ENCODE measurements at regions not wholly inside any gene's neighbourhood (a gene's known extent, or its start where the extent isn't known, plus 50 kb on each side); places are given as distances from the start of the nearest gene placed in this dataset.

DNA sequence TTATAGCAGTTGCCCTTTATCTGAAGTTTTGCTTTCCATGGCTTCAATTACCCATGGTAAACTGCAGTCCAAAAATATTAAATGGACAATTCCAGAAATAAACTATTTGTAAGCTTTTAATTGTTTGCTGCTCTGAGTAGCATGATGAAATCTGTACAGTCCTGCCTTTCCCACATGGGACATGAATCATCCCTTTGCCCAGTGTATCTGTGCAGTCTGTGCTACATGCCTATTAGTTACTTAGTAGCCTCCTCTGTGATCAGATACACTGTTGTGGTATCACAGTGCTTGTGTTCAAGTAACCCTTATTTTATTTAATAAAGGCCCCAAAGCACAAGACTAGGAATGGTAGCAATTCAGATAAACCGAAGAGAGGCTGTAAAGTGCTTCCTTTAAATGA lies 810.6 kb upstream of the PIK3C3 start:
- intact Hi-C loops (cut with micrococcal nuclease), result no loop called here
- WGBS (ENCODE audit: insufficient coverage), result no CpG with 5 or more reads among the region's 1 CpG

DNA sequence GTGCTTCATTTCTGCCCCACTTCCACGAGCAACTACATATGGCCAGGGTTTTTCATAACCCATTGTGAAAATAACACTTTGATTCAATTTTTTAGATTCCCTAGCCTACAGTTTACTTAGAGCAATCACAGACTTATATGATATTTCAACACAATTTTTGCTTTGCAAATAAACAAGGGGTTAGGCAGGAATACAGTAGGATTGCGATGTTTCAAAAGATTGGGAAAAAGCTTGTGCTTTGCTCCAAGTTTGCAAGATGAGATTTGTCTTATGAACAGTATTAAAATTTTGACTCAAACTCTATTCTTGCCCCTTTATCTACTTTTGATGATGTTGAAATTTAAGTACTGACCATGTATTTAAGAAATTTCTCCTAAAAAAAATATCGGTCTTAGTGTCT lies 814.5 kb upstream of the PIK3C3 start:
- H3K36me3 Mint-ChIP-seq, result no peaks in the 10 kb centered on the region
- DNase-seq (no peak), ATAC-seq (no peak)
- Histone ChIP-seq H3K4me3 (ENCODE audit: low read length) (no peak overlapping the region), H3K27me3 (ENCODE audit: control insufficient read depth, insufficient read depth, low read length) (no peaks in the 10 kb centered on the region), H3K4me1 (ENCODE audit: control insufficient read depth, insufficient read depth, low read length) (no peaks in the 10 kb centered on the region), H3K9me3 (ENCODE audit: control insufficient read depth, insufficient read depth, low read length) (no peaks in the 10 kb centered on the region), H3K27ac (ENCODE audit: low read length) (no peak overlapping the region), H3K36me3 (ENCODE audit: control insufficient read depth, insufficient read depth, low read length) (no peaks in the 10 kb centered on the region)
- no peak for TF ChIP-seq CTCF (IDR thresholded peaks at IDR 0.05)
- no peak overlapping the region for H3K4me3 Mint-ChIP-seq
- 91% methylated on average over 2 of the region's 3 CpGs for WGBS (ENCODE audit: insufficient coverage)
- H3K27ac Mint-ChIP-seq, result no peak overlapping the region
- intact Hi-C loops (cut with micrococcal nuclease), result no loop called here
- H3K4me1 Mint-ChIP-seq, result no peaks in the 10 kb centered on the region
- peaks cover 15 to 25% of the 10 kb centered on the region in 2 donors for H3K9me3 Mint-ChIP-seq
- H3K27me3 Mint-ChIP-seq (ENCODE audit: low read depth in 2 of 2), result no peaks in the 10 kb centered on the region

More for the DNA sequence above, 810.6 kb upstream of the PIK3C3 start:
- Mint-ChIP-seq H3K4me1 (no peaks in the 10 kb centered on the region), H3K9me3 (peaks cover 17 to 19% of the 10 kb centered on the region in 2 donors), H3K4me3 (no peak overlapping the region), H3K27me3 (ENCODE audit: low read depth in 2 of 2) (no peaks in the 10 kb centered on the region), H3K27ac (no peak overlapping the region), H3K36me3 (peaks cover 5% of the 10 kb centered on the region)
- no peaks in the 10 kb centered on the region for H3K36me3 ChIP-seq (ENCODE audit: control insufficient read depth, insufficient read depth, low read length)
- no peaks in the 10 kb centered on the region for H3K9me3 ChIP-seq (ENCODE audit: control insufficient read depth, insufficient read depth, low read length)
- no peak for TF ChIP-seq CTCF (IDR thresholded peaks at IDR 0.05)
- DNase-seq, result no peak
- no peaks in the 10 kb centered on the region for H3K4me1 ChIP-seq (ENCODE audit: control insufficient read depth, insufficient read depth, low read length)
- no peaks in the 10 kb centered on the region for H3K27me3 ChIP-seq (ENCODE audit: control insufficient read depth, insufficient read depth, low read length)
- ATAC-seq, result no peak
- H3K27ac ChIP-seq (ENCODE audit: low read length), result no peak overlapping the region
- H3K4me3 ChIP-seq (ENCODE audit: low read length), result no peak overlapping the region

- Histone ChIP-seq H3K27ac (ENCODE audit: low read length) (no peak overlapping the region), H3K36me3 (ENCODE audit: control insufficient read depth, insufficient read depth, low read length) (no peaks in the 10 kb centered on the region), H3K9me3 (ENCODE audit: control insufficient read depth, insufficient read depth, low read length) (peaks cover under 1% of the 10 kb centered on the region), H3K27me3 (ENCODE audit: control insufficient read depth, insufficient read depth, low read length) (no peaks in the 10 kb centered on the region), H3K4me3 (ENCODE audit: low read length) (no peak overlapping the region), H3K4me1 (ENCODE audit: control insufficient read depth, insufficient read depth, low read length) (no peaks in the 10 kb centered on the region)
- no peak overlapping the region for H3K27ac Mint-ChIP-seq
- no peaks in the 10 kb centered on the region for H3K27me3 Mint-ChIP-seq (ENCODE audit: low read depth in 2 of 2)
- H3K4me1 Mint-ChIP-seq, result no peaks in the 10 kb centered on the region
- no peaks in the 10 kb centered on the region for H3K36me3 Mint-ChIP-seq
- peaks cover 9 to 13% of the 10 kb centered on the region in 2 donors for H3K9me3 Mint-ChIP-seq
- no peak for TF ChIP-seq CTCF (IDR thresholded peaks at IDR 0.05)
- WGBS (ENCODE audit: insufficient coverage), result no CpG with 5 or more reads among the region's 1 CpG
- H3K4me3 Mint-ChIP-seq, result no peak overlapping the region
- DNase-seq (no peak), ATAC-seq (no peak)
- intact Hi-C loops (cut with micrococcal nuclease), result no loop called here
These were observed 819.9 kb upstream of the PIK3C3 start for GRCh38 chr18:41135146-41135545.

DNA sequence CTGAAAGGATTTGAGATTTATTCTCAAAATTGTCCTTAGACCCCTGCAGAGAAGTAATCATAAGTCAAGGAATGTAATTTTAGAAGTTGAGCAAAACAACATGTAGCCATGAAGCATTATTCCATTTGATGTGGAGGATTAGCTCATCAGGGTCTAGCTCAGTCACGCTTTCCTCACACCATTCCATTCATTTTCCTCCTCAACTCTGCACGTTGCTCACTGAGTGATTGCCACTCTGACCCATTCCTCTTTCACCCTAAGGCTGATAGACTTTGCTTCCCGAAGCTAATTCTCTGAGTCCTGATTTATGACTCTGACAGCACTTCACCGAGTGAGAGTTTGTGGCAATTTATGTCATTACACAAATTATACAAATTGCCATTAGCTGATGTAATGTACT lies 820.6 kb upstream of the PIK3C3 start:
- DNase-seq (no peak), ATAC-seq (no peak)
- H3K4me1 ChIP-seq (ENCODE audit: control insufficient read depth, insufficient read depth, low read length), result no peaks in the 10 kb centered on the region
- peaks cover 9 to 13% of the 10 kb centered on the region in 2 donors for H3K9me3 Mint-ChIP-seq
- intact Hi-C loops (cut with micrococcal nuclease), result no loop called here
- 53% methylated on average over 3 of the region's 4 CpGs for WGBS (ENCODE audit: insufficient coverage)
- H3K4me1 Mint-ChIP-seq, result no peaks in the 10 kb centered on the region
- no peaks in the 10 kb centered on the region for H3K36me3 Mint-ChIP-seq
- H3K27me3 ChIP-seq (ENCODE audit: control insufficient read depth, insufficient read depth, low read length), result no peaks in the 10 kb centered on the region
- H3K27me3 Mint-ChIP-seq (ENCODE audit: low read depth in 2 of 2), result no peaks in the 10 kb centered on the region
- H3K4me3 ChIP-seq (ENCODE audit: low read length), result no peak overlapping the region
- H3K9me3 ChIP-seq (ENCODE audit: control insufficient read depth, insufficient read depth, low read length), result peaks cover 3% of the 10 kb centered on the region
- H3K27ac Mint-ChIP-seq, result no peak overlapping the region
- H3K36me3 ChIP-seq (ENCODE audit: control insufficient read depth, insufficient read depth, low read length), result no peaks in the 10 kb centered on the region
- no peak overlapping the region for H3K4me3 Mint-ChIP-seq
- H3K27ac ChIP-seq (ENCODE audit: low read length), result no peak overlapping the region
- TF ChIP-seq CTCF (IDR thresholded peaks at IDR 0.05), result no peak
